ENCODE measurements at regions not wholly inside any gene's neighbourhood (a gene's known extent, or its start where the extent isn't known, plus 50 kb on each side); places are given as distances from the start of the nearest gene placed in this dataset.
"Not testable (repeated sequence)": the region's sequence is repeated elsewhere in the genome, so short reads cannot be mapped to it uniquely, and the experiment has no call there.

GRCh38 chr2:58720770-58721697, 479.9 kb upstream of the FANCL start:
- DNase-seq (ENCODE audit: low spot score) = no peak

- DNase-seq (ENCODE audit: low spot score) = no peak
Measured at GRCh38 chr2:58720033-58720769, 479.1 kb upstream of the FANCL start.

- DNase-seq (ENCODE audit: low spot score) = no peak
Measured at GRCh38 chr2:58715344-58715743, 474.2 kb upstream of the FANCL start.

GRCh38 chr2:58714238-58714637, 473.1 kb upstream of the FANCL start:
- no peak for DNase-seq (ENCODE audit: low spot score)

GRCh38 chr2:58710795-58711279, 469.7 kb upstream of the FANCL start:
- DNase-seq (ENCODE audit: low spot score) = no peak

- no peak for DNase-seq (ENCODE audit: low spot score)
Measured at GRCh38 chr2:58709687-58710354, 468.7 kb upstream of the FANCL start.

- DNase-seq (ENCODE audit: low spot score) = no peak
Measured at GRCh38 chr2:58709274-58709673, 468.1 kb upstream of the FANCL start.

GRCh38 chr2:58708565-58708964, 467.4 kb upstream of the FANCL start:
- DNase-seq (ENCODE audit: low spot score) = peak; percentile 6

GRCh38 chr2:58702302-58702885, 461.3 kb upstream of the FANCL start:
- DNase-seq (ENCODE audit: low spot score) = no peak

- DNase-seq (ENCODE audit: low spot score) = no peak
Measured at GRCh38 chr2:58701688-58702301, 460.7 kb upstream of the FANCL start.

- DNase-seq (ENCODE audit: low spot score) = no peak
Measured at GRCh38 chr2:58700591-58700990, 459.5 kb upstream of the FANCL start.

GRCh38 chr2:58699411-58699810, 458.3 kb upstream of the FANCL start:
- no peak for DNase-seq (ENCODE audit: low spot score)

- no peak for DNase-seq (ENCODE audit: low spot score)
Measured at GRCh38 chr2:58698620-58699019, 457.5 kb upstream of the FANCL start.

GRCh38 chr2:58694114-58694513, 453.0 kb upstream of the FANCL start:
- DNase-seq (ENCODE audit: low spot score) = not testable (repeated sequence)

- DNase-seq (ENCODE audit: low spot score) = not testable (repeated sequence)
Measured at GRCh38 chr2:58691041-58691440, 449.9 kb upstream of the FANCL start.

- no peak for DNase-seq (ENCODE audit: low spot score)
Measured at GRCh38 chr2:58688813-58689212, 447.7 kb upstream of the FANCL start.

GRCh38 chr2:58686776-58687175, 445.7 kb upstream of the FANCL start:
- no peak for DNase-seq (ENCODE audit: low spot score)

- peak; percentile 41 for DNase-seq (ENCODE audit: low spot score)
Measured at GRCh38 chr2:58680755-58681310, 439.7 kb upstream of the FANCL start.

- no peak for DNase-seq (ENCODE audit: low spot score)
Measured at GRCh38 chr2:58677748-58678147, 436.6 kb upstream of the FANCL start.

GRCh38 chr2:58671675-58672074, 430.6 kb upstream of the FANCL start:
- DNase-seq (ENCODE audit: low spot score) = no peak

- DNase-seq (ENCODE audit: low spot score) = no peak
Measured at GRCh38 chr2:58669998-58670397, 428.9 kb upstream of the FANCL start.

All from RKO (cell line).